ENCODE measurements at regions not wholly inside any gene's neighbourhood (a gene's known extent, or its start where the extent isn't known, plus 50 kb on each side); places are given as distances from the start of the nearest gene placed in this dataset.

- no peak for TF ChIP-seq CTCF (IDR thresholded peaks at IDR 0.05; ENCODE audit: low read depth, low read length, missing control alignments)
- in situ Hi-C loops (cut with HindIII; ENCODE audit: low sequenced_read_pairs) = no loop called here
Measured at GRCh38 chr1:106897976-106898375, 158.5 kb upstream of the PRMT6 start.

GRCh38 chr1:106899644-106900043 lies 156.8 kb upstream of the PRMT6 start:
- in situ Hi-C loops (cut with HindIII; ENCODE audit: low sequenced_read_pairs) = no loop called here
- TF ChIP-seq CTCF (IDR thresholded peaks at IDR 0.05; ENCODE audit: low read depth, low read length, missing control alignments) = no peak
- H3K4me3 ChIP-seq (ENCODE audit: low read depth, low read length) = no peak overlapping the region
- no peak for DNase-seq (ENCODE audit: low read depth)

More at GRCh38 chr1:106897976-106898375, 158.5 kb upstream of the PRMT6 start:
- no peak overlapping the region for H3K4me3 ChIP-seq (ENCODE audit: low read depth, low read length)
- DNase-seq (ENCODE audit: low read depth) = no peak

- in situ Hi-C loops (cut with HindIII; ENCODE audit: low sequenced_read_pairs) = no loop called here
- no peak for DNase-seq (ENCODE audit: low read depth)
- no peak for TF ChIP-seq CTCF (IDR thresholded peaks at IDR 0.05; ENCODE audit: low read depth, low read length, missing control alignments)
- H3K4me3 ChIP-seq (ENCODE audit: low read depth, low read length) = no peak overlapping the region
Measured at GRCh38 chr1:106907795-106908194, 148.7 kb upstream of the PRMT6 start.

GRCh38 chr1:106908689-106909088 lies 147.8 kb upstream of the PRMT6 start:
- H3K4me3 ChIP-seq (ENCODE audit: low read depth, low read length) = no peak overlapping the region
- TF ChIP-seq CTCF (IDR thresholded peaks at IDR 0.05; ENCODE audit: low read depth, low read length, missing control alignments) = no peak
- in situ Hi-C loops (cut with HindIII; ENCODE audit: low sequenced_read_pairs) = no loop called here
- no peak for DNase-seq (ENCODE audit: low read depth)

GRCh38 chr1:106910798-106911197 lies 145.7 kb upstream of the PRMT6 start:
- no peak for TF ChIP-seq CTCF (IDR thresholded peaks at IDR 0.05; ENCODE audit: low read depth, low read length, missing control alignments)
- H3K4me3 ChIP-seq (ENCODE audit: low read depth, low read length) = no peak overlapping the region
- DNase-seq (ENCODE audit: low read depth) = no peak
- in situ Hi-C loops (cut with HindIII; ENCODE audit: low sequenced_read_pairs) = no loop called here

- in situ Hi-C loops (cut with HindIII; ENCODE audit: low sequenced_read_pairs) = no loop called here
- no peak for TF ChIP-seq CTCF (IDR thresholded peaks at IDR 0.05; ENCODE audit: low read depth, low read length, missing control alignments)
- no peak overlapping the region for H3K4me3 ChIP-seq (ENCODE audit: low read depth, low read length)
- DNase-seq (ENCODE audit: low read depth) = no peak
Measured at GRCh38 chr1:106912131-106912530, 144.3 kb upstream of the PRMT6 start.

GRCh38 chr1:106921186-106921585 lies 135.3 kb upstream of the PRMT6 start:
- peak; percentile 9 for DNase-seq (ENCODE audit: low read depth)
- in situ Hi-C loops (cut with HindIII; ENCODE audit: low sequenced_read_pairs) = no loop called here
- no peak overlapping the region for H3K4me3 ChIP-seq (ENCODE audit: low read depth, low read length)
- no peak for TF ChIP-seq CTCF (IDR thresholded peaks at IDR 0.05; ENCODE audit: low read depth, low read length, missing control alignments)
